Activated T-cell treated with anti-CD3 and anti-CD28 coated beads, Interleukin-2, amount 50 U/mL, for 4 hours (primary cell): ENCODE measurements at regions not wholly inside any gene's neighbourhood (a gene's known extent, or its start where the extent isn't known, plus 50 kb on each side); places are given as distances from the start of the nearest gene placed in this dataset.
"Not testable (repeated sequence)": the region's sequence is repeated elsewhere in the genome, so short reads cannot be mapped to it uniquely, and the experiment has no call there.

Source experiments
- ATAC-seq, 2 donors: fragments of 200-7000 bp; cut with Tn5 transposase; one replicate each; pipeline ENCODE4 v1.10.0; 2021
- DNase-seq: peaks from one replicate; pipeline ENCODE4 v3.0.0-alpha.2; 2020
- H3K27me3 Mint-ChIP-seq: one replicate; pipeline ENCODE4 v1.8.0; 2021; ENCODE audit warnings: low read depth, mixed read lengths
- H3K36me3 Mint-ChIP-seq: one replicate; pipeline ENCODE4 v1.8.0; 2022; ENCODE audit warnings: mixed read lengths; ENCODE audit not compliant: insufficient read depth
- H3K4me1 Mint-ChIP-seq: one replicate; pipeline ENCODE4 v1.8.0; 2021; ENCODE audit warnings: low read depth, mixed read lengths
- H3K4me3 Mint-ChIP-seq: one replicate; pipeline ENCODE4 v1.8.0; 2021; ENCODE audit warnings: mild to moderate bottlenecking, moderate library complexity, mixed read lengths
- H3K9me3 Mint-ChIP-seq: one replicate; pipeline ENCODE4 v1.8.0; 2021; ENCODE audit warnings: mixed read lengths

DNA sequence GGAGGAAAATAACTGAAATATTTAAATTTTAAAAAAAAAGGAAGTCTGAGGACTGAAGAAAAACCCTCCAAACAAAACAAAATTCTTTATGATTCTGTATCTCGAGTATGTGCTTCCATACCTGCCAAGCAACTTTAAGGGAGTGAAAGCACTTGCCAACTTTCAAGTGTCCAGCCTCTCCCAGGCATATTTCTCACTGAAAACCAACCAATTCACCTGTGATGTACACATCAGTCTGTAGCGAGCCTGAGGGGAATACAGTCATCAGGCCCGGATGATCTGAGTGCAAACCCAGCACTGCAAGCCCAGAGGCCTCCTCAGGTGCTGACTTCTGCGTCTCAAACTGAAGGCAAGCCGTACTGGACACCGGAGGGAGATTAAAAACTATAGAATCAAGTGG, 164.8 kb upstream of the NT5E start:
- DNase-seq (no peak), ATAC-seq (no peak)
- H3K4me3 Mint-ChIP-seq: no peak overlapping the region
- H3K36me3 Mint-ChIP-seq: no peaks in the 10 kb centered on the region
- H3K27me3 Mint-ChIP-seq: no peaks in the 10 kb centered on the region
- H3K4me1 Mint-ChIP-seq: no peaks in the 10 kb centered on the region
- peaks cover 4% of the 10 kb centered on the region for H3K9me3 Mint-ChIP-seq

DNA sequence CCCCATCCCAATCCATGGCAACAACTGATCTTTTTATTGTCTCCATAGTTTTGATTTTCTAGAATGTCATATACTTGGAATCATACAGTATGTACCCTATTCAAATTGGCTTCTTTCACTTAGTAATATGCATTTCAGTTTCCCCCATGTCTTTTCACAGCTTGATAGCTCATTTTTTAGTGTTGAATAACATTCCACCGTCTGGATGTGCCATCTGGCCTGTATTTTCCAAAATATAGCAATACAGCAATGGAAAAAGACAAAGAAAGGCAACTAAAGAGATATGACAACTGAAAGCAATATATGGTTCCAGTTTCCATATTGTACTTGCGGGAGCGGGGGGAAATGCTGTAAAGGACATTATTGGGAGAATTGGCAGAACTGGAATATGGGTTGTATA, 166.4 kb upstream of the NT5E start:
- Mint-ChIP-seq H3K36me3 (no peaks in the 10 kb centered on the region), H3K9me3 (no peaks in the 10 kb centered on the region), H3K27me3 (no peaks in the 10 kb centered on the region), H3K4me3 (no peak overlapping the region), H3K4me1 (no peaks in the 10 kb centered on the region)
- ATAC-seq: no peak
- DNase-seq: no peak

DNA sequence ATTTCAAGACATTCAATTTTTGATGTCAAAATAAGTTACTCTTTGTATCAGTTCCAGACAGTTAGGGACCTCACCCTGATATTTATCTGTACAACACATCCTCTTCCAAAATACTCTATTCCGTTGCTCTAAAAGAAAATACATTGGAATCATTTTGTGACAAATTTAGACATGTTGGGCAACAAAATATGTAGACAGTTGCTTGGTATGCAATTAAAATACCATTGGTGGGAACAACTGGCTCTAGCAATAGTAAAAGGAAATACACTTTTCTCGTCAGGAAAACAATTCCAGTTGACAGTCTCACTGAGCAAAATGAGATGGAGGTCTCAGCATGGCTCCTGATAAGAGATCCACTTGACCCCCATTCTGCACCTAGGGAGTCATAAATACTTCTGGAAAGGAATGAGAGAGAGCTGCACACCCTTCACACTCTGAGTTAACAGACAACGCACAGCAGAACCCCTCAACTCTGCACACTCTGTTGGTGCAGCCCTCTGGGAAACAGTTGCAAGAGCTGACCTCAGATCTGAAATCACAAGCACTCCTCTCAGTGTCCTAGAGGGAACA, 171.3 kb upstream of the NT5E start:
- DNase-seq: no peak
- H3K9me3 Mint-ChIP-seq: peaks cover 4% of the 10 kb centered on the region
- no peaks in the 10 kb centered on the region for H3K27me3 Mint-ChIP-seq
- ATAC-seq: no peak
- H3K4me3 Mint-ChIP-seq: no peak overlapping the region
- no peaks in the 10 kb centered on the region for H3K36me3 Mint-ChIP-seq
- H3K4me1 Mint-ChIP-seq: no peaks in the 10 kb centered on the region

DNA sequence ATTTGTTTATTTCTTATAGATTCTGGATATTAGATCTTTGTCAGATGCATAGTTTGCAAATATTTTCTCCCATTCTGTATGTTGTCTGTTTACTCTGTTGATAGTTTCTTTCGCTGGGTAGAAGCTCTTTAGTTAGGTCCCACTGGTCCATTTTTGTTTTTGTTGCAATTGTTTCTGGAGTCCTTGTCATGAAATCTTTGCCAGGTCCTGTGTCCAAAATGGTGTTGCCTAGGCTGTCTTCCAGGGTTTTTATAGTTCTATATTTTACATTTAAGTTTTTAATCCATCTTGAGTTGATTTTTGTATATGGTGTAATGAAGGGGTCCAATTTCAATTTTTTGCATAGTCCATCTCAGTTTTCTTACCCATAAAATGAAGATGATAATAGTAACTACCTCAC, 173.9 kb upstream of the NT5E start:
- H3K27me3 Mint-ChIP-seq, H3K4me3 Mint-ChIP-seq, H3K4me1 Mint-ChIP-seq, ATAC-seq, H3K36me3 Mint-ChIP-seq, DNase-seq, H3K9me3 Mint-ChIP-seq: not testable (repeated sequence)

DNA sequence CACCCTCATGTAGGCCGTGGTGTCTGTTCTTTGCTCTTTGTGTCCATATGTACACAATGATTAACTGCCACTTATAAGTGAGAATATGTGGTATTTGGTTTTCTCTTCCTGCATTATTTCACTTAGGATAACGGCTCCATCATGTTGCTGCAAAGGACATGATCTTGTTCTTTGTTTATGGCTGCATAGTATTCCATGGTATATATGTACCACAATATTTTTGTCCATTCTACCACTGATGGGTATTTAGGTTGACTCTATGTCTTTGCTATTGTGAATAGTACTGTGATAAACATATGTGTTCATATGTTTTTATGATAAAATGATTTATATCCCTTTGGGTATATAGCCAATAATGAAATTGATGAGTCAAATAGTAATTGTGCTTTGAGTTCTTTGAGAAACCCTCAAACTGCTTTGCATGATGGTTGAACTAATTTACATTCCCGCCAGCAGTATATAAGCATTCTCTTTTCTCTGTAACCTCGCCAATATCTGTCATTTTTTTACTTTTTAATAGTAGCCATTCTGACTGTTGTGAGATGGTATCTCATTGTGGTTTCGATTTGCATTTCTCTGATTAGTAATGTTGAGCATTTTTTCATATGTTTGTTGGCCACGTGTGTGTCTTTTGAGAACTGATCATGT, 174.4 kb upstream of the NT5E start:
- no peak for ATAC-seq
- no peak for DNase-seq
- no peaks in the 10 kb centered on the region for H3K4me1 Mint-ChIP-seq
- peaks cover 4% of the 10 kb centered on the region for H3K9me3 Mint-ChIP-seq
- H3K36me3 Mint-ChIP-seq: no peaks in the 10 kb centered on the region
- H3K27me3 Mint-ChIP-seq: no peaks in the 10 kb centered on the region
- no peak overlapping the region for H3K4me3 Mint-ChIP-seq

DNA sequence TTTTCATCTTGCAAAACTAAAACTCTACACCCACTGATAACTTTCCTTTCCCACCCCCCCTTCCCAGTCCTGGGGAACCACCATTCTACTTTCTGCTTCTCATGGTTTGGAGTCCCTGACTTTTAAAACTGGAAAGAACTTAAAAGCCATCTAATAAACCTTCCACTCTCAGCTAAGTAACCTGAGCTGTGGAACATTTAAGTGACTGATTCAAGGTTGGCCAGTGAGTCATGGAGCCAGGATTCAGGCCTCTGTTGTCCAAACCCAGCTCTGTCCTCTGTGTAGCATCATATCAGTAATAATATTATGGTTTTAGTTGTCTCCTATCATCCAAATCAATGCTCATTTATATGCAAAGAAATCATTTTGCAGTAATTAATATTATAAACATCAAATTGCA, 176.0 kb upstream of the NT5E start:
- H3K4me1 Mint-ChIP-seq: no peaks in the 10 kb centered on the region
- DNase-seq (no peak), ATAC-seq (no peak)
- H3K27me3 Mint-ChIP-seq: no peaks in the 10 kb centered on the region
- H3K9me3 Mint-ChIP-seq: peaks cover 4% of the 10 kb centered on the region
- H3K36me3 Mint-ChIP-seq: no peaks in the 10 kb centered on the region
- H3K4me3 Mint-ChIP-seq: no peak overlapping the region

DNA sequence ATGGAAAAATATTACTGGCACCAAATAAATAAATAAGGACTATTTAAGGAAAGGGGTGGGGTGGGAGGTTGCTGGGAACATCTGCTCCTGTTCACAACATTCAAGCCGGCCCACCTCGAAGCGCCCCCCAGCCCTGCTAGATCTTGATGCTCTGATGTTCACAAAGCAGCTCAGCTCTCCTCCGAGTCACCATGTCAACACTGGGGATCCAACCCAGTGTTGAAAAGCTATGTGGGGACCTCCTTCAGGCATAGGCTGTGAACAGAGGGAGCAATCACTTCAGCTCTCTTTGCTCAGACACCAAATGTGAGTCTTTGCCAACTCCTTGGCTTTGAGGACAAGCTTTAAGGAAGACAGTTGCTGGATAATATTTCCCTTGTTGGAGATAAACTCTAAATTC, 176.8 kb upstream of the NT5E start:
- no peak for DNase-seq
- Mint-ChIP-seq H3K9me3 (peaks cover 4% of the 10 kb centered on the region), H3K27me3 (no peaks in the 10 kb centered on the region), H3K4me3 (no peak overlapping the region), H3K36me3 (no peaks in the 10 kb centered on the region), H3K4me1 (no peaks in the 10 kb centered on the region)
- no peak for ATAC-seq

DNA sequence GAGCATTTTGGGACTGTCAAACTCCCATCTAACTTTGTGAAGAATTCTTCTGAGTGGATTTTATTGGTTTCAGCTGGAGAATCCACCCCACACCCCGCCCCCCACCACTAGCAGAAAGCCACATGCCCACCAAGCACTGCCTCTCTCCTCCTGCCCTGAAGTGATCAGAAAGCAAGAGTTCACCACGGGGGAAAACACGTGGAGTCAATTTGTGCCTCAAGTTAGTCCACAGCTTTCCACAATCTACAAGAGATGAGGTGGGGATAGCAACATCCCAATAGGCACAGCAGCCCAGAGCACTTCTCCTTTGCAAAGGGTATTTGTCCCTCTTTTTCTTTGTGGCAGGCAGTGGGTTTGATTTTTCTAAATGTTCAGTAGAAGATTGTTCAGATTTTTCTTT, 177.3 kb upstream of the NT5E start:
- no peaks in the 10 kb centered on the region for H3K4me1 Mint-ChIP-seq
- peaks cover 4% of the 10 kb centered on the region for H3K9me3 Mint-ChIP-seq
- H3K4me3 Mint-ChIP-seq: no peak overlapping the region
- H3K27me3 Mint-ChIP-seq: no peaks in the 10 kb centered on the region
- DNase-seq (no peak), ATAC-seq (no peak)
- H3K36me3 Mint-ChIP-seq: no peaks in the 10 kb centered on the region

DNA sequence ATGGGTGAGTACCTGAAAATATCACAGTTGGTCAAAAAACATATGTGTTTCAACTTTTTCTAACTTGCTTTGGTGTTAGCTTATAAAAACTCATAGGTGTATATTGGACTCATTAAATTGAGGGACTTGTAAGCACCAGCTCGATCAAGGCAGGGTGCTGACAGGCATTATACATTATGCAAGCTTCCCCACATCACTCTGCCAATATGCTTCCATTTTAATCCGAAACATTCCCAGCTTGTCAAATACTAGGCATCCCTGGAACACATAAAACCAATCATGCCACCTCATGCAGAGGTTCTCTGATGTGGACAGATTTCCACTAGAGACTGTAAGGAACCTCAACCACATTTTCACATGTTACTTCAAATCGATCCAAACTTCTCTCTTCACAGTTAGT, 187.3 kb upstream of the NT5E start:
- Mint-ChIP-seq H3K4me1 (no peaks in the 10 kb centered on the region), H3K36me3 (no peaks in the 10 kb centered on the region), H3K4me3 (no peak overlapping the region), H3K27me3 (no peaks in the 10 kb centered on the region), H3K9me3 (peaks cover 3% of the 10 kb centered on the region)
- no peak for DNase-seq
- no peak for ATAC-seq

DNA sequence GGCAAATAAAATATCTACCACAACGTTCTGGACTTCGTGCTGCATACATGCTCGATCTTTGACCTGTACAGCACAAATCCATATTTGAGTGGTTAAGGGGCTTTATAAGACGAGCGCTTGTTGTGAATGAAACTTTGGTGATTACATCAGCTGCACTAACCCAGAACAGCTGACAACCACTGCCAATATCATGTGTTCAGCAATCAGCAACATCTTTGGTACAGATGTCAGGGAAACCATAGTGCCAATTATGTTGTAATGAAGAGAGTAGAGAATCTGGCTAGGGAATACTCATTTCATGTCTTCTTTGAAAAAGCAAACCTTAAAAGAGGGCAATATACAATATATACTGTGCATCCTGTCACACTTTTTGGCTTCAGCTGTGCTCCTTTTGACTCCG, 188.6 kb upstream of the NT5E start:
- Mint-ChIP-seq H3K4me1 (no peaks in the 10 kb centered on the region), H3K36me3 (no peaks in the 10 kb centered on the region), H3K4me3 (no peak overlapping the region), H3K27me3 (no peaks in the 10 kb centered on the region), H3K9me3 (peaks cover 2% of the 10 kb centered on the region)
- DNase-seq: no peak
- ATAC-seq: no peak

DNA sequence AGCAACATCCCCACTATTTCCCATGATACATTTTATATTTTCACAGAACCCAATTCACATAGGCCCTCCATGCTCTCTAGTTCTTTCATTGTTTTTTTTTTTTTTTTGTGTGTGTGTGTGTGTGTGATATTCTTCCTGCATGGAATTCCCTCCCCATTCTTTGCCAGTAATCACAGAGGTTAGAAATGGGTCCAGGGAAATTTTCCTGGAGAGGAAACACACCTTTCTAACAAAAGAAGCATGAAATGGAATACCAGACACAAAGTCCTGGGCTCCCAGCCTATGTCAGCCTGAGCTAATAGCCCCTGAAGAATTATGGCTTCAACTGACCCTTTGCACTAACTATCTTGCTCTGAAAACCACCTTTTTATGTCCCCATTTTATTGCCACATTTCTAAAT, 194.2 kb upstream of the NT5E start:
- no peak for ATAC-seq
- H3K36me3 Mint-ChIP-seq: no peaks in the 10 kb centered on the region
- no peaks in the 10 kb centered on the region for H3K4me1 Mint-ChIP-seq
- DNase-seq: no peak
- no peaks in the 10 kb centered on the region for H3K27me3 Mint-ChIP-seq
- no peaks in the 10 kb centered on the region for H3K9me3 Mint-ChIP-seq
- H3K4me3 Mint-ChIP-seq: no peak overlapping the region

DNA sequence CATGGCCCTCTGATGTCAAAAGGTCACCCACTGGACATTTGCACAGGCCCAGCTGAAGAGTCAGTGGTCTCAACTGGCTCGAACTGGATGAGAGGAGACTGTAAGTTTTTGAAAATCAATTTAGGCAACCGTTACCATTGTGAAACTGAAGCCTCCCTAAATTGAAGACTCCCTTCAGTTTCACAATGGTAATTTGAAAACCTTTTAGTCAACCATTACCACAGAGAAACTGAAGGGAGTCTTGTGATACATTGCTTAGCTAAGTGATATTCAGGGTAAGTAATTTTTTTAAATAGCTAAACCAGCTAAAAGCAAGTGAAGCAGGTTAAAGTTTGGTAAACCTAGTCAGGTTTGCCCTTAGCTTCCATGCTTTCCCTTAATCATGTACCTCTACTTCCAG, 197.3 kb upstream of the NT5E start:
- Mint-ChIP-seq H3K9me3 (peaks cover 15% of the 10 kb centered on the region), H3K4me3 (no peak overlapping the region), H3K36me3 (no peaks in the 10 kb centered on the region), H3K27me3 (no peaks in the 10 kb centered on the region), H3K4me1 (no peaks in the 10 kb centered on the region)
- ATAC-seq (no peak), DNase-seq (no peak)

DNA sequence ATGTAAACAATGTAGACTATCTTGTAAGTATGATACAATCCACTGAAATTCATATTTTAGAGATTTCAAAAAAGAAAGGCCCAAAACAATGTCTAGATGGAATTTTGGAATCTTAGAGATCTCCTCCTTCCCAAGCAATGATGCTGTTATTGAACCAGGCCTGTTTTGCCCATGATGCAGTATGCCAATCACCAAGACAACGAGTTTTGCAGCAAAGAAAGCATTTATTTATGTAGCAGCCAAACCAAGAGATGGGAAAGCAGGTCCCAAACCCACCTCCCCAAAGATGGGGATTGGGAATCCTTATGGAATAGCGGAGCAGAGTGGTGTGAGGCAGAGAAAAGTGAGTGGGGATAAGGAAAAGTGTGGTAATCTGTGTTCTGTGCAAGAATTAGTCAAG, 197.8 kb upstream of the NT5E start:
- Mint-ChIP-seq H3K4me3 (no peak overlapping the region), H3K9me3 (peaks cover 18% of the 10 kb centered on the region), H3K36me3 (no peaks in the 10 kb centered on the region), H3K27me3 (no peaks in the 10 kb centered on the region), H3K4me1 (no peaks in the 10 kb centered on the region)
- DNase-seq (no peak), ATAC-seq (no peak)

DNA sequence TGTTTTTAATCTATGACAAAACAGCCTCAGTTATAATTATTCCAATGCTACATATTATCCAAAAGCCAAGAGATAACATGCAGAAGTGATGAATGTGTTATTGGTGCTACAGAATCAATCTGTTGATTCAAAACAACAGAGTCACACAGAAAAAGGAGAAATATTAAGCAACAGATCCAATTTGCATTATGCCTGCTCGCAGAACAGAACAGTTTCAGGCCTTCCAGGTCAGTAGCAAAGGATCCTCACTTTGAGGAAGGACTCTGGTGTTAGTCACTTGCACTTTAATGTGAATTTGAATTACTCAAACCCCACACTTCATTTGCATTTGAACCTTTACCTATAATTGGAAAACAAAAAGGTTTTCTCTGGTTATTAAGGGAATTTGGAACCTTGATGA, 198.6 kb upstream of the NT5E start:
- Mint-ChIP-seq H3K36me3 (no peaks in the 10 kb centered on the region), H3K27me3 (no peaks in the 10 kb centered on the region), H3K4me1 (no peaks in the 10 kb centered on the region), H3K4me3 (no peak overlapping the region), H3K9me3 (peaks cover 22% of the 10 kb centered on the region)
- DNase-seq: no peak
- ATAC-seq: no peak

DNA sequence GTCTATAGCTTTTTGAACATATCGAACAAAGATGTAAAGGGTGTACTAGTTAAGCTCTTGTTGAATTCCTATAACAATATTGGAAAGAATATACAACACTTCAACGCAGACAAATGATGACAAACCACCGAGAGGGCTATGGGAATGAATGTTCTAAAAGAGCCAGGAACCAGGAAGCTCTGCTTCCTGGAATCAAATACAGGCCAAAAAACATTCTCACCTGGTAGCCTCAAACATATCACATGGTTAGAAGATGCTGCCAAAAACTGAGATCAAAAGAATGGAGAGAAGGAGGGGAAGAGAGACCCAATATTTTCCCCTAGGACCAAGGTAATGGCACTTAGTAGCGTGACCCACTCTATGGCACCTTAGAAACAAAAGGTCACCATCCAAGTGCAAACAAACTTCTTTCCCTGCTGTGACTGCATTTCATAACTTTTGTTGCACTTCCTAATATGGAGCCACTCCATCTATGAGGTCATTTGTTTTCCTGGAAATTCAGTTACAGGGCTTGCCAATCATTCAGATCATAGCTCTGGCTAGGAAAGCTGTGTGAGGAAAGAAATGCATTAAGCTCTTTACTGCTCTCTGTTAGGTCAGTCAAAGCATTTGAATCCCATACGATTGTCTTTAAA, 199.2 kb upstream of the NT5E start:
- Mint-ChIP-seq H3K4me3 (no peak overlapping the region), H3K27me3 (no peaks in the 10 kb centered on the region), H3K4me1 (no peaks in the 10 kb centered on the region), H3K36me3 (no peaks in the 10 kb centered on the region), H3K9me3 (peaks cover 22% of the 10 kb centered on the region)
- DNase-seq (no peak), ATAC-seq (no peak)
